A549 (cell line): ENCODE measurements at regions not wholly inside any gene's neighbourhood (a gene's known extent, or its start where the extent isn't known, plus 50 kb on each side); places are given as distances from the start of the nearest gene placed in this dataset.

Experiments used
- ATAC-seq, 2 experiments: fragments of 200-7000 bp in 1 of 2; fragments of >200 bp in 1 of 2; cut with Nextera tagmentation in 1 of 2; cut with Tn5 transposase in 1 of 2; 3 replicates each; pipeline versions ENCODE4 v1.8.0 to v1.9.1; 2018 to 2020; ENCODE audit warnings: mild to moderate bottlenecking in 1 of 2, moderate library complexity in 1 of 2
- CTCF ChIA-PET: fragments of 300-600 bp; sonication (Branson Sonifier 250); formaldehyde crosslinking; extraction: SDS; loops from one replicate; lab custom pipeline; 2021; ENCODE audit warnings: antibody characterized with exemption, inconsistent platforms; lab: Yijun Ruan, JAX
- POLR2A ChIA-PET: fragments of 350-600 bp; formaldehyde crosslinking; extraction: SDS; loops from one replicate; lab custom pipeline; 2021; ENCODE audit warnings: antibody characterized with exemption, inconsistent platforms; lab: Yijun Ruan, JAX
- DNase-seq, 2 experiments: peaks; one replicate each; pipeline versions ENCODE4 v3.0.0 to v3.0.0-alpha.2; 2011 to 2016; ENCODE audit warnings: low read depth in 1 of 2, low spot score in 1 of 2
- FAIRE-seq: peaks from 2 replicates; lab custom pipeline; 2011; peaks lifted over from hg19 to GRCh38; lab: Jason Lieb, UNC
- H3K27ac ChIP-seq, 2 experiments: fragments of >200 bp; sonication (Bioruptor Twin); formaldehyde crosslinking; 3 replicates each; pipeline ENCODE4 v1.5.1; 2016 to 2017
- H3K4me1 ChIP-seq: fragments of >200 bp; sonication (Bioruptor Twin); formaldehyde crosslinking; 3 replicates; pipeline ENCODE4 v1.6.1; 2016
- H3K4me2 ChIP-seq: fragments of >200 bp; sonication (Bioruptor Twin); formaldehyde crosslinking; 3 replicates; pipeline ENCODE4 v1.6.1; 2016
- H3K4me3 ChIP-seq: fragments of >200 bp; sonication (Bioruptor Twin); formaldehyde crosslinking; 3 replicates; pipeline ENCODE4 v1.5.1; 2016
- H3K9me3 ChIP-seq: fragments of >200 bp; sonication (Bioruptor Twin); formaldehyde crosslinking; 3 replicates; pipeline ENCODE4 v1.6.1; 2016
- BHLHE40 ChIP-seq: IDR thresholded peaks from 2 replicates; pipeline ENCODE4 v1.6.1; 2012; ENCODE audit warnings: low read depth, low read length, inconsistent platforms
- CHD2 ChIP-seq: fragments of 150-350 bp; IDR thresholded peaks from 2 replicates; pipeline ENCODE4 v1.6.1; 2014; ENCODE audit warnings: low read length; ENCODE audit not compliant: partially characterized antibody
- FOSB ChIP-seq: fragments of 250-450 bp; sonication (Bioruptor Pico); IDR thresholded peaks from 2 replicates; pipeline ENCODE4 v1.5.0; 2020; ENCODE audit warnings: mild to moderate bottlenecking, moderate library complexity
- FOSL2 ChIP-seq, 2 experiments: fragments of 450-650 bp in 1 of 2; fragments of >200 bp in 1 of 2; sonication (Bioruptor Twin) in 1 of 2; formaldehyde crosslinking; IDR thresholded peaks; 2 replicates each; pipeline versions ENCODE4 v1.5.0 to v1.6.1; 2016 to 2020; ENCODE audit warnings: mild to moderate bottlenecking in 1 of 2, moderate library complexity in 1 of 2
- FOXS1 ChIP-seq: fragments of 250-450 bp; sonication (Bioruptor Pico); IDR thresholded peaks from 2 replicates; pipeline ENCODE4 v1.5.0; 2020; ENCODE audit warnings: mild to moderate bottlenecking, moderate library complexity
- GATA3 ChIP-seq: IDR thresholded peaks from 2 replicates; pipeline ENCODE4 v1.6.1; 2012; ENCODE audit warnings: borderline replicate concordance
- HEYL ChIP-seq: fragments of 250-450 bp; sonication (Bioruptor Pico); IDR thresholded peaks from 2 replicates; pipeline ENCODE4 v1.8.0; 2021; ENCODE audit warnings: mild to moderate bottlenecking, moderate library complexity
- HOXA7 ChIP-seq: fragments of 250-450 bp; sonication (Bioruptor Pico); IDR thresholded peaks from 2 replicates; pipeline ENCODE4 v1.5.0; 2020; ENCODE audit warnings: mild to moderate bottlenecking, moderate library complexity
- HOXB13 ChIP-seq: fragments of 250-450 bp; sonication (Bioruptor Pico); IDR thresholded peaks from 2 replicates; pipeline ENCODE4 v1.5.0; 2020; ENCODE audit warnings: low read depth, mild to moderate bottlenecking, moderate library complexity
- KDM5A ChIP-seq: fragments of 200-600 bp; sonication (generic); IDR thresholded peaks from 2 replicates; pipeline ENCODE4 v1.6.1; 2016; ENCODE audit warnings: antibody characterized with exemption, mild to moderate bottlenecking
- MAZ ChIP-seq: fragments of 150-350 bp; IDR thresholded peaks from 2 replicates; pipeline ENCODE4 v1.6.1; 2014; ENCODE audit warnings: antibody characterized with exemption, low read depth, low read length, borderline replicate concordance
- MYC ChIP-seq: IDR thresholded peaks from 2 replicates; pipeline ENCODE4 v1.6.1; 2012; ENCODE audit warnings: mild to moderate bottlenecking, inconsistent platforms, low read length, improper control_type of control experiment, borderline replicate concordance
- NFE2L2 ChIP-seq: fragments of 150-350 bp; conservative IDR thresholded peaks from 2 replicates; pipeline ENCODE4 v1.6.1; 2014; ENCODE audit warnings: low read length
- NPAS2 ChIP-seq: fragments of 250-450 bp; sonication (Bioruptor Pico); IDR thresholded peaks from 2 replicates; pipeline ENCODE4 v1.8.0; 2022; ENCODE audit warnings: mild to moderate bottlenecking, moderate library complexity, borderline replicate concordance
- NR3C1 ChIP-seq: fragments of >200 bp; sonication (Bioruptor Twin); formaldehyde crosslinking; IDR thresholded peaks from 3 replicates; pipeline ENCODE4 v1.6.1; 2017
- PHF8 ChIP-seq: fragments of 200-600 bp; sonication (generic); IDR thresholded peaks from 2 replicates; pipeline ENCODE4 v1.6.1; 2016; ENCODE audit warnings: low read depth, mild to moderate bottlenecking, antibody characterized with exemption, moderate library complexity, borderline replicate concordance
- POLR2A ChIP-seq: IDR thresholded peaks from 2 replicates; pipeline ENCODE4 v1.6.1; 2012; ENCODE audit warnings: mild to moderate bottlenecking, low read length
- RFX5 ChIP-seq: fragments of 450-650 bp; IDR thresholded peaks from 2 replicates; pipeline ENCODE4 v1.7.1; 2014; ENCODE audit warnings: antibody characterized with exemption, mild to moderate bottlenecking, moderate library complexity
- SREBF2 ChIP-seq: fragments of 450-650 bp; IDR thresholded peaks from 2 replicates; pipeline ENCODE4 v1.6.1; 2014; ENCODE audit warnings: mild to moderate bottlenecking, moderate library complexity
- TP53 ChIP-seq: fragments of 250-450 bp; sonication (Bioruptor Pico); IDR thresholded peaks from 2 replicates; pipeline ENCODE4 v1.5.0; 2021; ENCODE audit warnings: mild to moderate bottlenecking, moderate library complexity
- ZFP36 ChIP-seq: fragments of 450-650 bp; IDR thresholded peaks from 2 replicates; pipeline ENCODE4 v1.6.1; 2014; ENCODE audit warnings: borderline replicate concordance; ENCODE audit not compliant: partially characterized antibody
- ZNF302 ChIP-seq: fragments of 250-450 bp; sonication (Bioruptor Pico); IDR thresholded peaks from 2 replicates; pipeline ENCODE4 v1.9.0; 2021; ENCODE audit warnings: inconsistent platforms, mild to moderate bottlenecking, moderate library complexity
- WGBS: methylation state at CpG from one replicate; pipeline ENCODE4 v1.1.6; 2017; ENCODE audit errors: missing lambda C conversion rate; 5-methylcytosine and 5-hydroxymethylcytosine counted together
- TF ChIP-seq, protein P1 (sequence below): fragments of 450-650 bp; IDR thresholded peaks from 2 replicates; pipeline ENCODE4 v1.6.1; 2014; ENCODE audit warnings: antibody characterized with exemption
- TF ChIP-seq, protein P2 (sequence below): fragments of 200-600 bp; sonication (generic); IDR thresholded peaks from 2 replicates; pipeline ENCODE4 v1.6.1; 2016; ENCODE audit warnings: antibody characterized with exemption, mild to moderate bottlenecking, moderate library complexity
- TF ChIP-seq, protein P3 (sequence below): IDR thresholded peaks from 2 replicates; pipeline ENCODE4 v1.6.1; 2012; ENCODE audit warnings: low read depth, borderline replicate concordance
- TF ChIP-seq, protein P4 (sequence below): fragments of >200 bp; sonication (Bioruptor Twin); formaldehyde crosslinking; IDR thresholded peaks from 2 replicates; pipeline ENCODE4 v1.6.1; 2016

DNA sequence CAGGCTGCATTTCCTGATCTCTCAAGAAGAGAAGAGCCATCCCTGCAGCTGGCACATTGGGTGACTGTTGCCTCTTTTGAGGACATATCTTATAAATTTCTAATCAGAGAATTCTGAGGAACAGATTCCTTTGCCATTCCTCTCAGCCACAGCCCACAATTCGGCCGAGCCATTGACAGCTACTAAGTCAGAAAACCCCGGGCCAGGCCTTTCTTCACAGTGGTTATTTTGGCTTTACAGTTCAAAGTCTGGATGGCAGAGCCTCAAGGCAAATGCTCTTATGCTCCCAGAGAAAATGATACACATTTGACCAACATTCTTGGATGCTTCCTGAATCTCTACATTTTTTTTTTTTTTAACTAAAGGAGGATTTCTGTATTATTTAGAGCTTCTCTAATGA, 138.4 kb upstream of the FRMD6 start:
- ATAC-seq: no peak
- H3K27ac ChIP-seq: no peak overlapping the region
- CTCF ChIA-PET: interaction anchor here (1.1 kb wide), 2 partner anchors 9 to 20 kb away, joined by 3 to 8 read pairs; no protein-coding TSS in a partner anchor
- H3K4me2 ChIP-seq: no peak overlapping the region
- H3K4me3 ChIP-seq: no peak overlapping the region
- no peaks in the 10 kb centered on the region for H3K4me1 ChIP-seq
- POLR2A ChIA-PET: no interaction called here
- TF ChIP-seq NFE2L2: no peak
- no peak for TF ChIP-seq TP53 (CRISPR knock-in tag)
- TF ChIP-seq, protein P1, sequence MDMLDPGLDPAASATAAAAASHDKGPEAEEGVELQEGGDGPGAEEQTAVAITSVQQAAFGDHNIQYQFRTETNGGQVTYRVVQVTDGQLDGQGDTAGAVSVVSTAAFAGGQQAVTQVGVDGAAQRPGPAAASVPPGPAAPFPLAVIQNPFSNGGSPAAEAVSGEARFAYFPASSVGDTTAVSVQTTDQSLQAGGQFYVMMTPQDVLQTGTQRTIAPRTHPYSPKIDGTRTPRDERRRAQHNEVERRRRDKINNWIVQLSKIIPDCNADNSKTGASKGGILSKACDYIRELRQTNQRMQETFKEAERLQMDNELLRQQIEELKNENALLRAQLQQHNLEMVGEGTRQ: no peak
- no peak for FAIRE-seq
- 59% methylated on average over 3 of the region's 3 CpGs for WGBS
- DNase-seq: no peak
- H3K9me3 ChIP-seq: no peaks in the 10 kb centered on the region

DNA sequence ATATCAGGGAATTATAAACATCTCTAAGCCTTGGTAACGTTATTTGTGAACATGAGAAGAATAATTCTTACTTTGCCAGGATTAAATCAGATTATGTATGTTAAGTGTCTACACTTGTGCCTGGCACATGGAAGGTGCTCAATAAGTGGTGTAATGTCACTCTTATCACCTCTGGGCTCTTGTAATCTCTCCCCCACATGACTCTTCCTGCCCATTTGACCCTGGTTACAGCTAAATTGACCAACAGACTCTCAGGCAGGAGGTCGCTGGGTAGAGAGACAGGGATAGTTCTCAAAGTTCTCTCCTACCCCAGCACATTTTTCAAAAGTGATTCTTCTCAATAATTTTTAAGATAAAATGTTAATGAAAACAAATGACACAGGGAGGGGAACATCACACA, 137.8 kb upstream of the FRMD6 start:
- Histone ChIP-seq H3K27ac (no peak overlapping the region), H3K9me3 (no peaks in the 10 kb centered on the region), H3K4me2 (no peak overlapping the region), H3K4me1 (no peaks in the 10 kb centered on the region), H3K4me3 (no peak overlapping the region)
- no peak for DNase-seq
- no peak for FAIRE-seq
- TF ChIP-seq FOSB (CRISPR knock-in tag) (no peak), BHLHE40 (no peak), HOXB13 (CRISPR knock-in tag) (no peak), KDM5A (no peak), TP53 (CRISPR knock-in tag) (no peak), PHF8 (no peak)
- TF ChIP-seq, protein P2, sequence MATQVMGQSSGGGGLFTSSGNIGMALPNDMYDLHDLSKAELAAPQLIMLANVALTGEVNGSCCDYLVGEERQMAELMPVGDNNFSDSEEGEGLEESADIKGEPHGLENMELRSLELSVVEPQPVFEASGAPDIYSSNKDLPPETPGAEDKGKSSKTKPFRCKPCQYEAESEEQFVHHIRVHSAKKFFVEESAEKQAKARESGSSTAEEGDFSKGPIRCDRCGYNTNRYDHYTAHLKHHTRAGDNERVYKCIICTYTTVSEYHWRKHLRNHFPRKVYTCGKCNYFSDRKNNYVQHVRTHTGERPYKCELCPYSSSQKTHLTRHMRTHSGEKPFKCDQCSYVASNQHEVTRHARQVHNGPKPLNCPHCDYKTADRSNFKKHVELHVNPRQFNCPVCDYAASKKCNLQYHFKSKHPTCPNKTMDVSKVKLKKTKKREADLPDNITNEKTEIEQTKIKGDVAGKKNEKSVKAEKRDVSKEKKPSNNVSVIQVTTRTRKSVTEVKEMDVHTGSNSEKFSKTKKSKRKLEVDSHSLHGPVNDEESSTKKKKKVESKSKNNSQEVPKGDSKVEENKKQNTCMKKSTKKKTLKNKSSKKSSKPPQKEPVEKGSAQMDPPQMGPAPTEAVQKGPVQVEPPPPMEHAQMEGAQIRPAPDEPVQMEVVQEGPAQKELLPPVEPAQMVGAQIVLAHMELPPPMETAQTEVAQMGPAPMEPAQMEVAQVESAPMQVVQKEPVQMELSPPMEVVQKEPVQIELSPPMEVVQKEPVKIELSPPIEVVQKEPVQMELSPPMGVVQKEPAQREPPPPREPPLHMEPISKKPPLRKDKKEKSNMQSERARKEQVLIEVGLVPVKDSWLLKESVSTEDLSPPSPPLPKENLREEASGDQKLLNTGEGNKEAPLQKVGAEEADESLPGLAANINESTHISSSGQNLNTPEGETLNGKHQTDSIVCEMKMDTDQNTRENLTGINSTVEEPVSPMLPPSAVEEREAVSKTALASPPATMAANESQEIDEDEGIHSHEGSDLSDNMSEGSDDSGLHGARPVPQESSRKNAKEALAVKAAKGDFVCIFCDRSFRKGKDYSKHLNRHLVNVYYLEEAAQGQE: no peak
- no peak for ATAC-seq
- ChIA-PET POLR2A (no interaction called here), CTCF (interaction anchor here (1.1 kb wide), 2 partner anchors 10 to 19 kb away, joined by 3 to 8 read pairs; no protein-coding TSS in a partner anchor)
- 70% methylated on average over 2 of the region's 2 CpGs for WGBS

DNA sequence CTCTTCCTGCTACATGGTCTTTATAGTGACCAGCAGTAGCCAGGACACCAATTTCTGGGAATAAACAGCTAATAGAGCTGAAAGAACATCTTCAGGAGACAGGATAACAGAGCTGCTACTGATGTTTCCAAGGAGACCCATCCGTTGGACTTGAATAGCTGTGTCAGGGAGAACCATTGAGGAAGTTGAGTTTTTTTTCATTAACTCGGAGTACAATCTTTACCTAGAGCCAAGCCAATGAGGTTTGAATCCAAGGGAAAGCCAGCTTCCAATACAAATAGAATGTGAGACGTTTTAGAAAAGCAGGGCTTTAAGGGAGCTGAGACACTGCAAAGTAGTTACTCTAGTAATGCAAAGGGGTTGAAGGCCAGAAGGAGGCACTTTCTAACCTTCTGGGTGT, 136.1 kb upstream of the FRMD6 start:
- H3K9me3 ChIP-seq: no peaks in the 10 kb centered on the region
- no peak overlapping the region for H3K4me3 ChIP-seq
- CTCF ChIA-PET: interaction anchor here (0.5 to 1.3 kb wide), 3 partner anchors 42 to 262 kb away, joined by 3 to 4 read pairs (median 3); no protein-coding TSS in a partner anchor
- H3K27ac ChIP-seq: no peak overlapping the region
- FAIRE-seq (no peak), ATAC-seq (no peak), DNase-seq (no peak)
- WGBS: 58% methylated on average over 3 of the region's 3 CpGs
- H3K4me1 ChIP-seq: no peaks in the 10 kb centered on the region
- no peak overlapping the region for H3K4me2 ChIP-seq
- no peak for TF ChIP-seq NPAS2 (CRISPR knock-in tag)
- no peak for TF ChIP-seq FOXS1 (CRISPR knock-in tag)
- TF ChIP-seq ZFP36: no peak
- no peak for TF ChIP-seq RFX5
- TF ChIP-seq POLR2A: no peak
- TF ChIP-seq CHD2: no peak
- TF ChIP-seq MAZ: no peak
- TF ChIP-seq ZNF302 (CRISPR knock-in tag): no peak
- TF ChIP-seq, protein P3, sequence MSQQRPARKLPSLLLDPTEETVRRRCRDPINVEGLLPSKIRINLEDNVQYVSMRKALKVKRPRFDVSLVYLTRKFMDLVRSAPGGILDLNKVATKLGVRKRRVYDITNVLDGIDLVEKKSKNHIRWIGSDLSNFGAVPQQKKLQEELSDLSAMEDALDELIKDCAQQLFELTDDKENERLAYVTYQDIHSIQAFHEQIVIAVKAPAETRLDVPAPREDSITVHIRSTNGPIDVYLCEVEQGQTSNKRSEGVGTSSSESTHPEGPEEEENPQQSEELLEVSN: no peak
- no peak for TF ChIP-seq GATA3
- no peak for TF ChIP-seq FOSB (CRISPR knock-in tag)
- no peak for TF ChIP-seq NR3C1
- no peak for TF ChIP-seq FOSL2 (IDR thresholded peaks at IDR 0.05)
- no peak for TF ChIP-seq FOSL2 (CRISPR knock-in tag; IDR thresholded peaks at IDR 0.05)
- no peak for TF ChIP-seq SREBF2
- no peak for TF ChIP-seq MYC
- TF ChIP-seq, protein P4, sequence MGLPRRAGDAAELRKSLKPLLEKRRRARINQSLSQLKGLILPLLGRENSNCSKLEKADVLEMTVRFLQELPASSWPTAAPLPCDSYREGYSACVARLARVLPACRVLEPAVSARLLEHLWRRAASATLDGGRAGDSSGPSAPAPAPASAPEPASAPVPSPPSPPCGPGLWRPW: no peak
- TF ChIP-seq HOXA7 (CRISPR knock-in tag): no peak
- TF ChIP-seq HEYL (CRISPR knock-in tag): no peak
- POLR2A ChIA-PET: no interaction called here
